Esophagus squamous epithelium (tissue), 5 donors: ENCODE measurements at regions not wholly inside any gene's neighbourhood (a gene's known extent, or its start where the extent isn't known, plus 50 kb on each side); places are given as distances from the start of the nearest gene placed in this dataset.

ENCODE experiments used
- DNase-seq: peaks from one replicate; lab custom pipeline; 2025; lab: John Stamatoyannopoulos, UW
- H3K27ac ChIP-seq, 4 donors: fragments of 200-600 bp; sonication (generic); one replicate each; pipeline ENCODE4 v1.5.1; 2016 to 2019; ENCODE audit warnings: mild to moderate bottlenecking in 1 of 4
- H3K27me3 ChIP-seq, 4 donors: fragments of 200-600 bp; sonication (generic); 1 replicate in 3 of 4; 2 replicates in 1 of 4; pipeline versions ENCODE4 v1.5.1 to v1.6.0; 2017 to 2021; ENCODE audit warnings: antibody characterized with exemption in 1 of 4
- H3K36me3 ChIP-seq, 3 donors: fragments of 200-600 bp; sonication (generic); one replicate each; pipeline ENCODE4 v1.5.1; 2016 to 2019
- H3K4me1 ChIP-seq, 3 donors: fragments of 200-600 bp; sonication (generic); one replicate each; pipeline ENCODE4 v1.5.1; 2017 to 2019
- H3K4me3 ChIP-seq, 4 donors: fragments of 200-600 bp; sonication (generic); 1 replicate in 3 of 4; 2 replicates in 1 of 4; pipeline ENCODE4 v1.5.1; 2016 to 2019; ENCODE audit warnings: mild to moderate bottlenecking in 2 of 4, moderate library complexity in 1 of 4
- H3K9me3 ChIP-seq, 3 donors: fragments of 200-600 bp; sonication (generic); one replicate each; pipeline ENCODE4 v1.5.1; 2016 to 2019
- CTCF ChIP-seq, 6 experiments: fragments of 450-650 bp in 4 of 6; fragments of 200-600 bp in 2 of 6; sonication (generic) in 2 of 6; IDR thresholded peaks; one replicate each; pipeline ENCODE4 v1.5.1; 2016 to 2019; ENCODE audit warnings: antibody characterized with exemption in 6 of 6, mild to moderate bottlenecking in 4 of 6, moderate library complexity in 4 of 6
- POLR2A ChIP-seq, 4 donors: fragments of 450-650 bp; IDR thresholded peaks; one replicate each; pipeline ENCODE4 v1.6.1; 2017; ENCODE audit warnings: antibody characterized with exemption in 4 of 4, mild to moderate bottlenecking in 4 of 4, moderate library complexity in 3 of 4
- whole genome bisulfite sequencing, 2 donors: methylation state at CpG; one replicate each; pipeline ENCODE4 v1.1.5; 2018; 5-methylcytosine and 5-hydroxymethylcytosine counted together
- intact Hi-C: fragments of 100-400 bp; cut with DNase I; formaldehyde crosslinking; loops from one replicate; pipeline ENCODE4 v1.15.0; 2022
- donor health status: DM: yes; HTN: yes; CAD: no.

DNA sequence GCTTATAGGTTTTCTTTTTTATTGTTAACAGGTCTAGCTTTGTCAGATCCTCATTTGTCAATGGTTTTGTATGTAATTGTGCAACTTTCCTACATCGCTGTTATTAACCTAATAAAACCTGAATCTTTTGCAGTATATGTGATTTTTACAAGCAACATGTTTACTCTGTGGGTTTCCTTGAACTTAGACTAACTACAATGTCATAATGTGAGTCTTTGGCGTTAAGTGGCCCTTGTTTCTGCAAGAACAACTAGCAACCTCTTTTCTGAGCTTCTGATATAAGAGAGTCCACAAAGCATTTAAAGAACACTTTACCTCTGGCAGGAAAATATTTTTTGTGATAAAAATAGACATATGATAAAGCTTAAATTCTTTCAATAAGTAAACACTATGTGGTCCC, 230.3 kb upstream of the CFAP20DC start:
- DNase-seq = no peak
- intact Hi-C loops = no loop called here
- H3K36me3 ChIP-seq = no peaks in the 10 kb centered on the region
- H3K4me1 ChIP-seq = no peaks in the 10 kb centered on the region
- no peak overlapping the region for H3K4me3 ChIP-seq
- no peaks in the 10 kb centered on the region for H3K27me3 ChIP-seq
- 83 to 91% methylated on average over 2 of the region's 2 CpGs for WGBS, 2 donors
- H3K27ac ChIP-seq = no peak overlapping the region
- TF ChIP-seq POLR2A (IDR thresholded peaks at IDR 0.05) (no peak), CTCF (IDR thresholded peaks at IDR 0.05) (no peak)
- no peaks in the 10 kb centered on the region for H3K9me3 ChIP-seq

GRCh38 chr3:59277816-59278215, 228.0 kb upstream of the CFAP20DC start:
- intact Hi-C loops = no loop called here
- WGBS, 2 donors = 65 to 75% methylated on average over 1 of the region's 1 CpG
- H3K9me3 ChIP-seq = no peaks in the 10 kb centered on the region
- no peak overlapping the region for H3K27ac ChIP-seq
- no peak overlapping the region for H3K4me3 ChIP-seq
- H3K27me3 ChIP-seq = no peaks in the 10 kb centered on the region
- H3K36me3 ChIP-seq = no peaks in the 10 kb centered on the region
- DNase-seq = no peak
- TF ChIP-seq CTCF (IDR thresholded peaks at IDR 0.05) (no peak), POLR2A (IDR thresholded peaks at IDR 0.05) (no peak)
- peaks cover 0 to 11% (median 0%) of the 10 kb centered on the region in 3 donors for H3K4me1 ChIP-seq

- no peak for TF ChIP-seq POLR2A (IDR thresholded peaks at IDR 0.05)
- TF ChIP-seq CTCF (IDR thresholded peaks at IDR 0.05) = no peak
- DNase-seq = no peak
- 69 to 75% methylated on average over 4 of the region's 4 CpGs for WGBS, 2 donors
- peaks cover 0 to 11% (median 0%) of the 10 kb centered on the region in 3 donors for H3K4me1 ChIP-seq
- no peaks in the 10 kb centered on the region for H3K27me3 ChIP-seq
- H3K9me3 ChIP-seq = no peaks in the 10 kb centered on the region
- no peak overlapping the region for H3K27ac ChIP-seq
- intact Hi-C loops = no loop called here
- H3K4me3 ChIP-seq = no peak overlapping the region
- H3K36me3 ChIP-seq = no peaks in the 10 kb centered on the region
Observed at GRCh38 chr3:59277201-59277600, 227.4 kb upstream of the CFAP20DC start.

DNA sequence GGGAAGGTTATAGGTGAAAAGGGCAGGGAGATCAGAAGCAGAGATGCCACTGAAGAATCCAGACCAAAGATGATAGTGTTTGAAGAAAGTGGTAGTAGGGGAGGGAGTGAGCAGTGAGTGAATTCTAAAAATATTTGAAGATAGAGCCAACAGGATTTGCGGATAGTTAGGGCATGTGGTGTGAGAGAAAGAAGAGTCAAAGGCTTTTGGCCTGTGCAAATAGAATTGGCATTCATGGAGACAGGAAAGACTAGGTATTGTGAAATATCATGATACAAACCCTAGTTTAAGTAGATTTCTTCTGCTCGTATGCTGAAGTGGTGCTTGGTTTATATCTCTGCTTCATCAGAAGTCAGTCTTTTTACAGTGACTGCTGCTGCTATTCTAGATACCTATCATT, 224.2 kb upstream of the CFAP20DC start:
- TF ChIP-seq CTCF (IDR thresholded peaks at IDR 0.05) (no peak), POLR2A (IDR thresholded peaks at IDR 0.05) (no peak)

GRCh38 chr3:59271971-59272370, 222.1 kb upstream of the CFAP20DC start:
- H3K36me3 ChIP-seq = no peaks in the 10 kb centered on the region
- H3K27me3 ChIP-seq = no peaks in the 10 kb centered on the region
- H3K9me3 ChIP-seq = no peaks in the 10 kb centered on the region
- intact Hi-C loops = no loop called here
- 83 to 89% methylated on average over 2 of the region's 2 CpGs for WGBS, 2 donors
- TF ChIP-seq POLR2A (IDR thresholded peaks at IDR 0.05) (no peak), CTCF (IDR thresholded peaks at IDR 0.05) (no peak)
- H3K4me3 ChIP-seq = no peak overlapping the region
- DNase-seq = no peak
- no peak overlapping the region for H3K27ac ChIP-seq
- H3K4me1 ChIP-seq = peaks cover 0 to 11% (median 0%) of the 10 kb centered on the region in 3 donors

More for the DNA sequence above, 224.2 kb upstream of the CFAP20DC start:
- Histone ChIP-seq H3K27ac (no peak overlapping the region), H3K4me1 (peaks cover 0 to 11% (median 0%) of the 10 kb centered on the region in 3 donors), H3K36me3 (no peaks in the 10 kb centered on the region), H3K27me3 (no peaks in the 10 kb centered on the region), H3K4me3 (no peak overlapping the region), H3K9me3 (no peaks in the 10 kb centered on the region)
- WGBS, 2 donors = 39 to 50% methylated on average over 2 of the region's 2 CpGs
- DNase-seq = no peak
- intact Hi-C loops = no loop called here
